Spleen (tissue), 11 donors: ENCODE measurements at regions not wholly inside any gene's neighbourhood (a gene's known extent, or its start where the extent isn't known, plus 50 kb on each side); places are given as distances from the start of the nearest gene placed in this dataset.

ENCODE experiments used
- DNase-seq: peaks from one replicate; pipeline ENCODE4 v3.0.0-alpha.2; 2020
- H3K27ac ChIP-seq, 8 donors: fragments of 200-600 bp; sonication (generic) in 7 of 8; 1 replicate in 4 of 8; 2 replicates in 4 of 8; pipeline versions ENCODE4 v1.5.0 to v1.8.0; 2016 to 2021; ENCODE audit warnings: inconsistent platforms in 4 of 8, mild to moderate bottlenecking in 4 of 8, moderate library complexity in 1 of 8
- H3K27me3 ChIP-seq, 7 donors: fragments of 200-600 bp; sonication (generic) in 6 of 7; replicated peaks in 1 of 7; 1 replicate in 4 of 7; 2 replicates in 3 of 7; pipeline versions ENCODE4 v1.5.0 to v1.8.0; 2016 to 2021; ENCODE audit warnings: inconsistent platforms in 3 of 7, mild to moderate bottlenecking in 1 of 7
- H3K36me3 ChIP-seq, 6 donors: fragments of 200-600 bp; sonication (generic) in 5 of 6; 1 replicate in 4 of 6; 2 replicates in 2 of 6; pipeline versions ENCODE4 v1.5.0 to v1.8.0; 2016 to 2021; ENCODE audit warnings: inconsistent platforms in 2 of 6
- H3K4me1 ChIP-seq, 6 donors: fragments of 200-600 bp; sonication (generic) in 5 of 6; 1 replicate in 3 of 6; 2 replicates in 3 of 6; pipeline versions ENCODE4 v1.5.0 to v1.8.0; 2016 to 2021; ENCODE audit warnings: inconsistent platforms in 3 of 6
- H3K4me3 ChIP-seq, 8 donors: fragments of 200-600 bp; sonication (generic) in 7 of 8; 1 replicate in 4 of 8; 2 replicates in 4 of 8; pipeline versions ENCODE4 v1.5.0 to v1.8.0; 2016 to 2021; ENCODE audit warnings: inconsistent platforms in 4 of 8, mild to moderate bottlenecking in 4 of 8, moderate library complexity in 2 of 8
- H3K9me3 ChIP-seq, 8 donors: fragments of 200-600 bp; sonication (generic) in 7 of 8; 1 replicate in 4 of 8; 2 replicates in 4 of 8; pipeline versions ENCODE4 v1.5.0 to v1.8.0; 2016 to 2021; ENCODE audit warnings: inconsistent platforms in 4 of 8
- CTCF ChIP-seq, 11 experiments: fragments of 200-600 bp in 7 of 11; fragments of 450-650 bp in 4 of 11; sonication (generic) in 4 of 11; IDR thresholded peaks in 8 of 11; conservative IDR thresholded peaks in 3 of 11; 1 replicate in 7 of 11; 2 replicates in 4 of 11; pipeline versions ENCODE4 v1.4.0 to v1.8.0; 2016 to 2021; ENCODE audit warnings: antibody characterized with exemption in 11 of 11, inconsistent platforms in 4 of 11, mild to moderate bottlenecking in 1 of 11
- POLR2A ChIP-seq, 3 donors: fragments of 450-650 bp; IDR thresholded peaks; one replicate each; pipeline ENCODE4 v1.5.1; 2017; ENCODE audit warnings: antibody characterized with exemption in 3 of 3, mild to moderate bottlenecking in 1 of 3
- POLR2AphosphoS5 ChIP-seq, 3 donors: sonication (generic); formaldehyde crosslinking; IDR thresholded peaks; one replicate each; pipeline ENCODE4 v1.5.1; 2017; ENCODE audit warnings: antibody characterized with exemption in 3 of 3
- WGBS, 5 donors: extraction: QIAGEN DNeasy Blood & Tissue Kit in 3 of 5; methylation state at CpG; one replicate each; pipeline versions ENCODE4 v1.1.5 to v1.1.7; 2013 to 2018; 5-methylcytosine and 5-hydroxymethylcytosine counted together
- intact Hi-C: fragments of 100-400 bp; cut with DNase I; formaldehyde crosslinking; loops from one replicate; pipeline ENCODE4 v1.15.0; 2023; ENCODE audit warnings: low total_unique reads
- donor health status: healthy with polysubstance abuse.
- donor health status: DM: no; HTN: no; CAD: no; lungs with moderate emphysema.
- donor health status: DM: no; HTN: no; CAD: no.
- donor health status: Bipolar disorder and iron deficiency.
- donor health status: healthy.
- donor health status: DM: no; HTN: no; CAD: no.
- donor health status: DM: yes; HTN: yes; CAD: no.

DNA sequence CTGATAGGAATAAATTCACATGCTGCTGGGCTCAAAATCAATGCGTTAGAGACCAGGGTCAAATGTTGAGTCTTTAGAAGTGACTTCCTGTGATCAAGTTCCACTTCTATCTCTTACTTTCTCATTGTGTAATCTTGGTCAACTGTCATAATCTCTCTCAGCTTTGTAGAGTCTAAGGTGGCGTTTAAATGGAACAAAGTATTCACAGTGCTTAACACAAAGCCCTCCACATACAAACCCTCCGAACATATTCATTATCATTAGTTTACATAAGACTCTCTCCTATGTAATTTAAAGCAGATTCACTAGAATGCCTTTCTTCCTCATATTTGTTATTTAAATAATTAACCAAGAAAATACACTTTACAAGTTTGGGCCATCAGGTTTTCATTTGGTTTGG lies 1044.1 kb downstream of the EFNB2 start:
- H3K36me3 ChIP-seq: no peaks in the 10 kb centered on the region
- intact Hi-C loops: no loop called here
- no peak for DNase-seq
- H3K27ac ChIP-seq: no peak overlapping the region
- H3K9me3 ChIP-seq: no peaks in the 10 kb centered on the region
- TF ChIP-seq POLR2A (IDR thresholded peaks at IDR 0.05): no peak
- TF ChIP-seq CTCF (IDR thresholded peaks at IDR 0.05 in 8 of 11, conservative IDR thresholded peaks at IDR 0.05 in 3 of 11): no peak
- no peak for TF ChIP-seq POLR2AphosphoS5 (IDR thresholded peaks at IDR 0.05)
- H3K4me3 ChIP-seq: no peak overlapping the region
- WGBS, 5 donors: 69 to 83% (median 80%) methylated on average over 3 of the region's 3 CpGs
- no peaks in the 10 kb centered on the region for H3K4me1 ChIP-seq
- H3K27me3 ChIP-seq: no peaks in the 10 kb centered on the region

GRCh38 chr13:105485081-105485480 lies 1050.4 kb downstream of the EFNB2 start:
- Histone ChIP-seq H3K9me3 (peaks cover 0 to 5% (median 0%) of the 10 kb centered on the region in 8 donors), H3K4me3 (no peak overlapping the region), H3K27ac (no peak overlapping the region), H3K36me3 (no peaks in the 10 kb centered on the region), H3K4me1 (no peaks in the 10 kb centered on the region), H3K27me3 (no peaks in the 10 kb centered on the region)
- DNase-seq: no peak
- 67 to 79% (median 73%) methylated on average over 2 of the region's 2 CpGs for WGBS, 5 donors
- intact Hi-C loops: no loop called here
- no peak for TF ChIP-seq CTCF (IDR thresholded peaks at IDR 0.05 in 8 of 11, conservative IDR thresholded peaks at IDR 0.05 in 3 of 11)
- TF ChIP-seq POLR2AphosphoS5 (IDR thresholded peaks at IDR 0.05): no peak
- TF ChIP-seq POLR2A (IDR thresholded peaks at IDR 0.05): no peak

DNA sequence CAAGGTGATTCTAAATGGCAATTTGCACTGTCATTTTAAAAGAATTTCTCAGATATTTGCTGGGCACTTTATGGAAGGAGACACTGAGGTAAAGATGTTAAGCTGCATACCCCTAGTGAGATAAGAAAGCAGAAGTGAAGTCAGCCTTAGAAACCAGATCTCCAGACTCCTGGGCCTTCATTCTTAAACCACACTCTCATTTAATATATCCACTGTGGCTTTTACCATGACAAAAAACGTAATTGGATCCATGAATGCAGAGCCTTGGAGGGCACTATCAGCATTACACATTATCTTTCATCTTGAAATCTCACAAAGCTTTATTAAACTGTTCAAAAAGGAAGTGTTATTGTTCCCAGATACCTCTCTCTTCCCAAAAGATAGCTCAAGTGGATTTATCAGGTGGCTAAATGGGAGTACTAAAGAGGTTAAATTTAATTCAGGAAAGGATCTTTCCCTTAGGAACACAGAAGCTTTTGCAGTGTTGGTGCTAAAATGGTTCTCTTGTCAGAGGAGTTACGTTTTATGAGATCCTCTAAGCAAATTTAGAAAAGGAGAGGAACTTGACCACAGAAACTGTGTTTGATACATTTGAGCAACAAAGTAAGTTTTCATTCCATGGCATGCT lies 1060.4 kb downstream of the EFNB2 start:
- H3K4me3 ChIP-seq: no peak overlapping the region
- TF ChIP-seq POLR2A (IDR thresholded peaks at IDR 0.05) (no peak), CTCF (IDR thresholded peaks at IDR 0.05 in 8 of 11, conservative IDR thresholded peaks at IDR 0.05 in 3 of 11) (no peak)
- no peak overlapping the region for H3K27ac ChIP-seq
- H3K27me3 ChIP-seq: no peaks in the 10 kb centered on the region
- WGBS, 5 donors: 40 to 51% (median 42%) methylated on average over 2 of the region's 2 CpGs
- no peaks in the 10 kb centered on the region for H3K36me3 ChIP-seq
- no peaks in the 10 kb centered on the region for H3K4me1 ChIP-seq
- no peaks in the 10 kb centered on the region for H3K9me3 ChIP-seq
- intact Hi-C loops: no loop called here
- no peak for DNase-seq

- H3K4me1 ChIP-seq: no peaks in the 10 kb centered on the region
- no peak for DNase-seq
- TF ChIP-seq POLR2AphosphoS5 (IDR thresholded peaks at IDR 0.05) (no peak), CTCF (IDR thresholded peaks at IDR 0.05 in 8 of 11, conservative IDR thresholded peaks at IDR 0.05 in 3 of 11) (no peak)
- no peak overlapping the region for H3K4me3 ChIP-seq
- intact Hi-C loops: no loop called here
- H3K36me3 ChIP-seq: no peaks in the 10 kb centered on the region
- whole genome bisulfite sequencing, 5 donors: 68 to 80% (median 75%) methylated on average over 3 of the region's 3 CpGs
- no peak overlapping the region for H3K27ac ChIP-seq
- no peaks in the 10 kb centered on the region for H3K27me3 ChIP-seq
- H3K9me3 ChIP-seq: peaks cover 0 to 4% (median 0%) of the 10 kb centered on the region in 8 donors
Observed at GRCh38 chr13:105471673-105472072, 1063.8 kb downstream of the EFNB2 start.
